IPS DF 6.9 (cell line): ENCODE measurements at regions not wholly inside any gene's neighbourhood (a gene's known extent, or its start where the extent isn't known, plus 50 kb on each side); places are given as distances from the start of the nearest gene placed in this dataset.

Experiments
- DNase-seq: peaks from one replicate; pipeline ENCODE4 v3.0.0-alpha.2; 2013; ENCODE audit warnings: low read depth, low spot score
- H3K27ac ChIP-seq: one replicate; pipeline ENCODE4 v1.5.1; 2013; ENCODE audit warnings: low read length, control low read depth
- H3K27me3 ChIP-seq: 2 replicates; pipeline ENCODE4 v1.6.1; 2013; ENCODE audit warnings: mild to moderate bottlenecking, low read length; ENCODE audit not compliant: control insufficient read depth, insufficient read depth
- H3K36me3 ChIP-seq: 2 replicates; pipeline ENCODE4 v1.6.1; 2013; ENCODE audit warnings: low read length; ENCODE audit not compliant: control insufficient read depth, insufficient read depth
- H3K4me1 ChIP-seq: 2 replicates; pipeline ENCODE4 v1.6.1; 2013; ENCODE audit warnings: low read length; ENCODE audit not compliant: control insufficient read depth, insufficient read depth
- H3K4me3 ChIP-seq: 2 replicates; pipeline ENCODE4 v1.5.1; 2013; ENCODE audit warnings: mild to moderate bottlenecking, low read length
- H3K9me3 ChIP-seq: 2 replicates; pipeline ENCODE4 v1.6.1; 2013; ENCODE audit warnings: low read length, inconsistent platforms; ENCODE audit not compliant: control insufficient read depth, insufficient read depth
- WGBS: extraction: QIAGEN DNeasy Blood & Tissue Kit; methylation state at CpG from one replicate; pipeline ENCODE4 v1.1.7; 2013; ENCODE audit warnings: mixed read lengths, missing lambda C conversion rate; ENCODE audit not compliant: insufficient read length, insufficient coverage; 5-methylcytosine and 5-hydroxymethylcytosine counted together

GRCh38 chr4:89379511-89380044, 72.0 kb upstream of the GPRIN3 start:
- WGBS = no CpG with 5 or more reads among the region's 1 CpG
- H3K27ac ChIP-seq = no peak overlapping the region
- DNase-seq = no peak

GRCh38 chr4:89373394-89373793, 65.8 kb upstream of the GPRIN3 start:
- Histone ChIP-seq H3K9me3 (no peaks in the 10 kb centered on the region), H3K36me3 (no peaks in the 10 kb centered on the region), H3K4me1 (0 out of 2 replicates have a peak, but pooled peaks cover 2% of the 10 kb centered on the region), H3K4me3 (no peak overlapping the region), H3K27ac (no peak overlapping the region), H3K27me3 (no peaks in the 10 kb centered on the region)
- WGBS = no CpG with 5 or more reads among the region's 4 CpGs
- no peak for DNase-seq

More at GRCh38 chr4:89379511-89380044, 72.0 kb upstream of the GPRIN3 start:
- Histone ChIP-seq H3K9me3 (no peaks in the 10 kb centered on the region), H3K4me1 (no peaks in the 10 kb centered on the region), H3K36me3 (no peaks in the 10 kb centered on the region), H3K4me3 (no peak overlapping the region), H3K27me3 (no peaks in the 10 kb centered on the region)

- no peaks in the 10 kb centered on the region for H3K9me3 ChIP-seq
- no peaks in the 10 kb centered on the region for H3K36me3 ChIP-seq
- H3K4me3 ChIP-seq = no peak overlapping the region
- WGBS = no CpG with 5 or more reads among the region's 3 CpGs
- H3K27ac ChIP-seq = no peak overlapping the region
- H3K4me1 ChIP-seq = 0 out of 2 replicates have a peak, but pooled peaks cover 2% of the 10 kb centered on the region
- no peaks in the 10 kb centered on the region for H3K27me3 ChIP-seq
- DNase-seq = no peak
These were observed 64.0 kb upstream of the GPRIN3 start for GRCh38 chr4:89371614-89372013.

- Histone ChIP-seq H3K4me3 (no peak overlapping the region), H3K27ac (no peak overlapping the region), H3K27me3 (no peaks in the 10 kb centered on the region), H3K36me3 (no peaks in the 10 kb centered on the region), H3K4me1 (0 out of 2 replicates have a peak, but pooled peaks cover 2% of the 10 kb centered on the region), H3K9me3 (no peaks in the 10 kb centered on the region)
- DNase-seq = no peak
- WGBS = no CpG with 5 or more reads among the region's 2 CpGs
These were observed 62.0 kb upstream of the GPRIN3 start for GRCh38 chr4:89369581-89369980.

GRCh38 chr4:89368861-89369260, 61.3 kb upstream of the GPRIN3 start:
- Histone ChIP-seq H3K27ac (no peak overlapping the region), H3K9me3 (no peaks in the 10 kb centered on the region), H3K4me1 (0 out of 2 replicates have a peak, but pooled peaks cover 2% of the 10 kb centered on the region), H3K4me3 (no peak overlapping the region), H3K27me3 (no peaks in the 10 kb centered on the region), H3K36me3 (no peaks in the 10 kb centered on the region)
- DNase-seq = no peak
- WGBS = no CpG with 5 or more reads among the region's 2 CpGs

- Histone ChIP-seq H3K9me3 (no peaks in the 10 kb centered on the region), H3K4me3 (no peak overlapping the region), H3K27ac (no peak overlapping the region), H3K27me3 (no peaks in the 10 kb centered on the region), H3K36me3 (no peaks in the 10 kb centered on the region), H3K4me1 (0 out of 2 replicates have a peak, but pooled peaks cover under 1% of the 10 kb centered on the region)
- WGBS = no CpG with 5 or more reads among the region's 2 CpGs
- DNase-seq = no peak
These were observed 58.2 kb upstream of the GPRIN3 start for GRCh38 chr4:89365776-89366175.

- no peaks in the 10 kb centered on the region for H3K9me3 ChIP-seq
- H3K4me1 ChIP-seq = no peaks in the 10 kb centered on the region
- H3K36me3 ChIP-seq = no peaks in the 10 kb centered on the region
- H3K27ac ChIP-seq = no peak overlapping the region
- DNase-seq = no peak
- H3K27me3 ChIP-seq = no peaks in the 10 kb centered on the region
- H3K4me3 ChIP-seq = no peak overlapping the region
These were observed 57.8 kb upstream of the GPRIN3 start for GRCh38 chr4:89365375-89365774.

GRCh38 chr4:89364541-89364940, 56.9 kb upstream of the GPRIN3 start:
- Histone ChIP-seq H3K27me3 (no peaks in the 10 kb centered on the region), H3K9me3 (no peaks in the 10 kb centered on the region), H3K36me3 (no peaks in the 10 kb centered on the region), H3K27ac (no peak overlapping the region), H3K4me1 (no peaks in the 10 kb centered on the region), H3K4me3 (no peak overlapping the region)
- no CpG with 5 or more reads among the region's 4 CpGs for WGBS
- no peak for DNase-seq

GRCh38 chr4:89363786-89364185, 56.2 kb upstream of the GPRIN3 start:
- Histone ChIP-seq H3K36me3 (no peaks in the 10 kb centered on the region), H3K27me3 (no peaks in the 10 kb centered on the region), H3K4me1 (no peaks in the 10 kb centered on the region), H3K27ac (no peak overlapping the region), H3K4me3 (no peak overlapping the region), H3K9me3 (no peaks in the 10 kb centered on the region)
- no CpG with 5 or more reads among the region's 7 CpGs for WGBS
- DNase-seq = no peak

GRCh38 chr4:89358935-89359638, 51.5 kb upstream of the GPRIN3 start:
- no peaks in the 10 kb centered on the region for H3K27me3 ChIP-seq
- H3K27ac ChIP-seq = no peak overlapping the region
- WGBS = no CpG with 5 or more reads among the region's 9 CpGs
- H3K4me1 ChIP-seq = no peaks in the 10 kb centered on the region
- H3K36me3 ChIP-seq = no peaks in the 10 kb centered on the region
- no peak overlapping the region for H3K4me3 ChIP-seq
- H3K9me3 ChIP-seq = no peaks in the 10 kb centered on the region
- DNase-seq = no peak

- H3K9me3 ChIP-seq = no peaks in the 10 kb centered on the region
- WGBS = no CpG with 5 or more reads among the region's 3 CpGs
- DNase-seq = no peak
These were observed 50.2 kb upstream of the GPRIN3 start for GRCh38 chr4:89357787-89358186.

More at GRCh38 chr4:89357787-89358186, 50.2 kb upstream of the GPRIN3 start:
- H3K27me3 ChIP-seq = no peaks in the 10 kb centered on the region
- H3K4me3 ChIP-seq = no peak overlapping the region
- H3K4me1 ChIP-seq = no peaks in the 10 kb centered on the region
- no peak overlapping the region for H3K27ac ChIP-seq
- no peaks in the 10 kb centered on the region for H3K36me3 ChIP-seq
